ENCODE measurements at regions not wholly inside any gene's neighbourhood (a gene's known extent, or its start where the extent isn't known, plus 50 kb on each side); places are given as distances from the start of the nearest gene placed in this dataset.
"Not testable (repeated sequence)": the region's sequence is repeated elsewhere in the genome, so short reads cannot be mapped to it uniquely, and the experiment has no call there.

- not testable (repeated sequence) for DNase-seq
Measured at GRCh38 chr7:35910621-35911020, 109.8 kb downstream of the SEPTIN7 start.

- DNase-seq: not testable (repeated sequence)
Measured at GRCh38 chr7:35913350-35913749, 112.5 kb downstream of the SEPTIN7 start.

- DNase-seq: not testable (repeated sequence)
Measured at GRCh38 chr7:35914214-35914613, 113.4 kb downstream of the SEPTIN7 start.

GRCh38 chr7:35915247-35915955, 114.5 kb downstream of the SEPTIN7 start:
- not testable (repeated sequence) for DNase-seq

- DNase-seq: not testable (repeated sequence)
Measured at GRCh38 chr7:35918217-35918616, 117.4 kb downstream of the SEPTIN7 start.

GRCh38 chr7:35919607-35920006, 118.8 kb downstream of the SEPTIN7 start:
- DNase-seq: not testable (repeated sequence)

GRCh38 chr7:35921338-35921737, 120.5 kb downstream of the SEPTIN7 start:
- DNase-seq: not testable (repeated sequence)

- DNase-seq: not testable (repeated sequence)
Measured at GRCh38 chr7:35924668-35925067, 123.8 kb downstream of the SEPTIN7 start.

GRCh38 chr7:35926966-35927365, 126.1 kb downstream of the SEPTIN7 start:
- not testable (repeated sequence) for DNase-seq

- not testable (repeated sequence) for DNase-seq
Measured at GRCh38 chr7:35931134-35931533, 130.3 kb downstream of the SEPTIN7 start.

GRCh38 chr7:35931551-35931950, 130.7 kb downstream of the SEPTIN7 start:
- DNase-seq: not testable (repeated sequence)

GRCh38 chr7:35940695-35941094, 139.8 kb downstream of the SEPTIN7 start:
- DNase-seq: not testable (repeated sequence)

- DNase-seq: not testable (repeated sequence)
Measured at GRCh38 chr7:35945621-35946020, 144.8 kb downstream of the SEPTIN7 start.

- not testable (repeated sequence) for DNase-seq
Measured at GRCh38 chr7:35955735-35956134, 154.9 kb downstream of the SEPTIN7 start.

- not testable (repeated sequence) for DNase-seq
Measured at GRCh38 chr7:35956988-35957387, 156.1 kb downstream of the SEPTIN7 start.

- not testable (repeated sequence) for DNase-seq
Measured at GRCh38 chr7:35961260-35961659, 160.4 kb downstream of the SEPTIN7 start.

GRCh38 chr7:35962607-35963006, 161.8 kb downstream of the SEPTIN7 start:
- DNase-seq: not testable (repeated sequence)

GRCh38 chr7:35967366-35968139, 166.7 kb downstream of the SEPTIN7 start:
- no peak for DNase-seq

- no peak for DNase-seq
Measured at GRCh38 chr7:35968140-35968940, 167.5 kb downstream of the SEPTIN7 start.

GRCh38 chr7:35969066-35969465, 168.2 kb downstream of the SEPTIN7 start:
- DNase-seq: no peak

GRCh38 chr7:35970458-35970857, 169.6 kb downstream of the SEPTIN7 start:
- DNase-seq: no peak

GRCh38 chr7:35971133-35971891, 170.5 kb downstream of the SEPTIN7 start:
- no peak for DNase-seq
